Esophagus muscularis mucosa (tissue), 4 donors: ENCODE measurements at regions not wholly inside any gene's neighbourhood (a gene's known extent, or its start where the extent isn't known, plus 50 kb on each side); places are given as distances from the start of the nearest gene placed in this dataset.

Experiments
- DNase-seq: peaks from one replicate; pipeline ENCODE4 v3.0.0-alpha.2; 2017; ENCODE audit errors: extremely low spot score
- H3K27ac ChIP-seq, 4 donors: fragments of 200-600 bp; sonication (generic); replicated peaks in 1 of 4; 1 replicate in 3 of 4; 2 replicates in 1 of 4; pipeline ENCODE4 v1.5.1; 2016 to 2019; ENCODE audit warnings: mild to moderate bottlenecking in 1 of 4
- H3K27me3 ChIP-seq, 4 donors: fragments of 200-600 bp; sonication (generic); one replicate each; pipeline versions ENCODE4 v1.5.1 to v1.6.0; 2016 to 2019
- H3K36me3 ChIP-seq, 4 donors: fragments of 200-600 bp; sonication (generic); one replicate each; pipeline ENCODE4 v1.5.1; 2016 to 2019
- H3K4me1 ChIP-seq, 4 donors: fragments of 200-600 bp; sonication (generic); one replicate each; pipeline ENCODE4 v1.5.1; 2016 to 2019
- H3K4me3 ChIP-seq, 4 donors: fragments of 200-600 bp; sonication (generic); 1 replicate in 2 of 4; 2 replicates in 2 of 4; pipeline ENCODE4 v1.5.1; 2016 to 2019; ENCODE audit warnings: mild to moderate bottlenecking in 4 of 4, moderate library complexity in 1 of 4
- H3K9me3 ChIP-seq, 4 donors: fragments of 200-600 bp; sonication (generic); 1 replicate in 3 of 4; 2 replicates in 1 of 4; pipeline ENCODE4 v1.5.1; 2016 to 2019
- EP300 ChIP-seq: sonication (generic); formaldehyde crosslinking; IDR thresholded peaks from one replicate; pipeline ENCODE4 v1.6.1; 2017; ENCODE audit warnings: antibody characterized with exemption
- POLR2A ChIP-seq: fragments of 450-650 bp; IDR thresholded peaks from one replicate; pipeline ENCODE4 v1.6.1; 2017; ENCODE audit warnings: antibody characterized with exemption, moderate library complexity, mild to moderate bottlenecking, low read depth
- POLR2AphosphoS5 ChIP-seq, 2 donors: sonication (generic); formaldehyde crosslinking; IDR thresholded peaks; one replicate each; pipeline ENCODE4 v1.6.1; 2017; ENCODE audit warnings: antibody characterized with exemption in 2 of 2
- whole genome bisulfite sequencing: methylation state at CpG from one replicate; pipeline ENCODE4 v1.1.5; 2018; 5-methylcytosine and 5-hydroxymethylcytosine counted together
- intact Hi-C: fragments of 100-400 bp; cut with DNase I; formaldehyde crosslinking; loops from one replicate; pipeline ENCODE4 v1.15.1; 2023
- TF ChIP-seq, protein P1 (sequence below), 3 experiments: fragments of 200-600 bp in 2 of 3; fragments of 450-650 bp in 1 of 3; sonication (generic) in 2 of 3; IDR thresholded peaks; one replicate each; pipeline ENCODE4 v1.5.1; 2017 to 2019; ENCODE audit warnings: antibody characterized with exemption in 3 of 3, mild to moderate bottlenecking in 2 of 3, moderate library complexity in 1 of 3

DNA sequence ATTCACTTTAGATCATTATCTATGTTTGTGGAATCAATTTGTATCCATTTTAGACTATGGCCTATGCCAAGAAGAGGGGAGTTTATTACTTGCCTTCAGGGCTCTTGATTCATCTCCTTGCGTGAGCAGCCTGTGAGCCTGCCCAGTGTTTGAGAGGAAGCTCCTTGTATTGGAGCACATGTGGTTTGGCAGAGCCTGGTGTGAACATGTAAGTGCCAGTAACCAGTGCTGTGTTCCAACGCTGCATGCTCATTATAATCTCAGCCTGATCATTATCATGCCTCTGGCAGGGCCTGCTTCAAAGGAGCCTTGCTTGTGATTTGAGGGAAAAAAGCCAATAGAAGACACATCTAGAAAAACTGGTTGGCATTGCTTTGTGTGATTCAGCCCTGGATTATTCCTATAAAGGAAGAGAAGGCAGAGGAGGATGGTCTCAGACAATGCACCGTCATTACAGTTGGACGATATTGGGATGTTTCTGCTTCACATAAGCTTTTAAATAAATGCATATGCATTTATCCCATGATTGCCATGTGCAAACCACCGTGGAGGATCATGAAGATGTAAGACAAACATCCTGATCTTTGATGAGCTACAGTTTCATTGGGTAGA is 203.4 kb upstream of the AHR start:
- 82% methylated on average over 5 of the region's 5 CpGs for WGBS
- no peak for DNase-seq
- intact Hi-C loops: no loop called here

DNA sequence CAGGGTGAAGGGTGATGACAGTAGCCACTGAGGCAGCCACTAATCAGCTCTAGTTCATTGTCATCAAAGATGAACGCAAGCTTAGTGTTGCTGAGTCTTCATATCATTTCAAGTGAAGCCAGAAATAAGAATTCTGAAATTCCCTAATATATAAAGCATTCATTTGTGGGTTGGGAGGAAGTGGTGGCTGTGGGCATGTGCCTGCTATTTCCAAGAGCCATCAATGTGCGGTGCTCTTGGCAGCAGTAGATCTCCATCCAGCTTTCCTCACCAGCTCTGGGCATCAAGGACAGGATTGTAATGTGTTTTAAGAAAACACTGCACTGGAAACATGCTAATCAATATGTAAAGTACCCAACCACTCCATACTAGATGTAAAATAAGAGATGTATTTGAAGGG is 202.5 kb upstream of the AHR start:
- Histone ChIP-seq H3K27me3 (no peaks in the 10 kb centered on the region), H3K9me3 (no peaks in the 10 kb centered on the region), H3K27ac (no peak overlapping the region), H3K4me1 (peaks cover 0 to 8% (median 0%) of the 10 kb centered on the region in 4 donors), H3K4me3 (no peak overlapping the region), H3K36me3 (no peaks in the 10 kb centered on the region)
- no peak for DNase-seq
- TF ChIP-seq POLR2AphosphoS5 (IDR thresholded peaks at IDR 0.05) (no peak), EP300 (no peak), POLR2A (no peak)
- TF ChIP-seq, protein P1, sequence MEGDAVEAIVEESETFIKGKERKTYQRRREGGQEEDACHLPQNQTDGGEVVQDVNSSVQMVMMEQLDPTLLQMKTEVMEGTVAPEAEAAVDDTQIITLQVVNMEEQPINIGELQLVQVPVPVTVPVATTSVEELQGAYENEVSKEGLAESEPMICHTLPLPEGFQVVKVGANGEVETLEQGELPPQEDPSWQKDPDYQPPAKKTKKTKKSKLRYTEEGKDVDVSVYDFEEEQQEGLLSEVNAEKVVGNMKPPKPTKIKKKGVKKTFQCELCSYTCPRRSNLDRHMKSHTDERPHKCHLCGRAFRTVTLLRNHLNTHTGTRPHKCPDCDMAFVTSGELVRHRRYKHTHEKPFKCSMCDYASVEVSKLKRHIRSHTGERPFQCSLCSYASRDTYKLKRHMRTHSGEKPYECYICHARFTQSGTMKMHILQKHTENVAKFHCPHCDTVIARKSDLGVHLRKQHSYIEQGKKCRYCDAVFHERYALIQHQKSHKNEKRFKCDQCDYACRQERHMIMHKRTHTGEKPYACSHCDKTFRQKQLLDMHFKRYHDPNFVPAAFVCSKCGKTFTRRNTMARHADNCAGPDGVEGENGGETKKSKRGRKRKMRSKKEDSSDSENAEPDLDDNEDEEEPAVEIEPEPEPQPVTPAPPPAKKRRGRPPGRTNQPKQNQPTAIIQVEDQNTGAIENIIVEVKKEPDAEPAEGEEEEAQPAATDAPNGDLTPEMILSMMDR (IDR thresholded peaks at IDR 0.05): no peak
- 79% methylated on average over 2 of the region's 2 CpGs for WGBS
- intact Hi-C loops: no loop called here

More for the DNA sequence above, 203.4 kb upstream of the AHR start:
- Histone ChIP-seq H3K27me3 (no peaks in the 10 kb centered on the region), H3K27ac (no peak overlapping the region), H3K4me1 (peaks cover 0 to 8% (median 0%) of the 10 kb centered on the region in 4 donors), H3K4me3 (no peak overlapping the region), H3K36me3 (no peaks in the 10 kb centered on the region), H3K9me3 (no peaks in the 10 kb centered on the region)
- no peak for TF ChIP-seq POLR2AphosphoS5 (IDR thresholded peaks at IDR 0.05)
- TF ChIP-seq POLR2A: no peak
- TF ChIP-seq, protein P1 (IDR thresholded peaks at IDR 0.05): no peak
- TF ChIP-seq EP300: no peak

DNA sequence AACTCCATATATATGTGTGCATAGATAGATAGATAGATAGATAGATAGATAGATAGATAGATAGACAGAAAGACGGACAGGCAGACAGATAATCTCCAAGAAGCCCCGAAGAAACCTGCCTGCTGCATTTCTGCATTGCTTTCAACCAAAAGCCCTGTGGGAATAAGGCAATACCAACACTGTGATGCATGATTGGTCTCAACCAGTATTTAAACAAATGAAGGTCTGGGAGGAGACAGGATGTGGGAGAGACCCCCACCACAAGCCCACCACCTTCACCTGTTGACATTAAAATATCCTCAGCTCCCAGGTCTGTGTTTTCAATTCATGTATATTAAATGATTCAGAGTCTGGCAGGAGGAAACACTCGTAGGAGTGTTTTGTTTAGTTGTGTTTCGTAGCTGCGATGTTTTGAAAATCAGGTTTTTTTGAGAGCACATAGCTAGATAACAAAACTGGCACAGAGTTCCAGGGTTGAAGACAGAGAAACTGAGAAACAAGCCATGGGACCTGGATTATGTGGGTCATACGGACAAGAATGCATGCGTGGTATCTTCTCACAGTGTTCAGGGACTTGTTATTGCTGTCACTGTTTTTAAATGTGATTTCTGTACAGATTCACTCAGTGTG is 200.7 kb upstream of the AHR start:
- H3K4me1 ChIP-seq: peaks cover 0 to 8% (median 0%) of the 10 kb centered on the region in 4 donors
- WGBS: 77% methylated on average over 7 of the region's 7 CpGs
- no peak for DNase-seq
- no peak for TF ChIP-seq EP300
- TF ChIP-seq, protein P1 (IDR thresholded peaks at IDR 0.05): no peak
- no peak for TF ChIP-seq POLR2A
- TF ChIP-seq POLR2AphosphoS5 (IDR thresholded peaks at IDR 0.05): no peak
- no peaks in the 10 kb centered on the region for H3K9me3 ChIP-seq
- H3K36me3 ChIP-seq: no peaks in the 10 kb centered on the region
- no peak overlapping the region for H3K27ac ChIP-seq
- intact Hi-C loops: no loop called here
- no peaks in the 10 kb centered on the region for H3K27me3 ChIP-seq
- H3K4me3 ChIP-seq: no peak overlapping the region

DNA sequence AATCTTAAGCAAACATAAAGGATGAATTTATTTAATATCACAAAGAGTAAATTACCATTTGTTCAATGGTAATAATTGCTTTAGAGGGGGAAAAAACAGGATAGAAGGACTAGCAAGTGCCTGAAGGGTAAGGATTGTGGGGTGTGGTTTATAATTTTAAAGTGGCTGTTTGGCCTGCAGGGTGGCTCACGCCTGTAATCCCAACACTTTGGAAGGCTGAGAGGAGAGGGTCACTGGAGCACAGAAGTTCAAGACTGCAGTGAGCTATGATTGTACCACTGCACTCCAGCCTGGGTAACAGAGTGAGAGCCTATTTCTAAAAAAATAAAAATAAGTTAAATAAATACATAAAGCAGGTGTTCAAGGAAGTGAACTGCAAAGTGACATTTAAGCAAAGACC is 199.9 kb upstream of the AHR start:
- no peak for TF ChIP-seq EP300
- TF ChIP-seq, protein P1 (IDR thresholded peaks at IDR 0.05): no peak
- no peak for TF ChIP-seq POLR2AphosphoS5 (IDR thresholded peaks at IDR 0.05)
- TF ChIP-seq POLR2A: no peak

More for the DNA sequence above, 199.9 kb upstream of the AHR start:
- no peak overlapping the region for H3K27ac ChIP-seq
- no peak for DNase-seq
- no peak overlapping the region for H3K4me3 ChIP-seq
- peaks cover 0 to 8% (median 0%) of the 10 kb centered on the region in 4 donors for H3K4me1 ChIP-seq
- no peaks in the 10 kb centered on the region for H3K27me3 ChIP-seq
- intact Hi-C loops: no loop called here
- H3K36me3 ChIP-seq: no peaks in the 10 kb centered on the region
- WGBS: 95% methylated on average over 1 of the region's 1 CpG
- no peaks in the 10 kb centered on the region for H3K9me3 ChIP-seq
